ENCODE measurements at regions not wholly inside any gene's neighbourhood (a gene's known extent, or its start where the extent isn't known, plus 50 kb on each side); places are given as distances from the start of the nearest gene placed in this dataset.

- DNase-seq = peak; percentile 68
These were observed 217.8 kb upstream of the MKLN1 start for GRCh38 chr7:131109759-131110296.

GRCh38 chr7:131110297-131111080 lies 217.2 kb upstream of the MKLN1 start:
- DNase-seq = no peak

- no peak for DNase-seq
These were observed 216.5 kb upstream of the MKLN1 start for GRCh38 chr7:131111081-131111576.

- no peak for DNase-seq
These were observed 215.9 kb upstream of the MKLN1 start for GRCh38 chr7:131111792-131112191.

- DNase-seq = no peak
These were observed 215.2 kb upstream of the MKLN1 start for GRCh38 chr7:131112431-131112830.

GRCh38 chr7:131115340-131115739 lies 212.3 kb upstream of the MKLN1 start:
- no peak for DNase-seq

- no peak for DNase-seq
These were observed 210.2 kb upstream of the MKLN1 start for GRCh38 chr7:131117439-131117838.

- no peak for DNase-seq
These were observed 208.3 kb upstream of the MKLN1 start for GRCh38 chr7:131119381-131119780.

- DNase-seq = no peak
These were observed 205.3 kb upstream of the MKLN1 start for GRCh38 chr7:131122394-131122793.

- DNase-seq = no peak
These were observed 203.6 kb upstream of the MKLN1 start for GRCh38 chr7:131124001-131124629.

GRCh38 chr7:131124867-131125266 lies 202.8 kb upstream of the MKLN1 start:
- no peak for DNase-seq

- DNase-seq = no peak
These were observed 197.4 kb upstream of the MKLN1 start for GRCh38 chr7:131130324-131130723.

- no peak for DNase-seq
These were observed 196.5 kb upstream of the MKLN1 start for GRCh38 chr7:131131012-131131745.

GRCh38 chr7:131131746-131132431 lies 195.8 kb upstream of the MKLN1 start:
- DNase-seq = no peak

GRCh38 chr7:131139462-131139861 lies 188.2 kb upstream of the MKLN1 start:
- no peak for DNase-seq

GRCh38 chr7:131141443-131141967 lies 186.2 kb upstream of the MKLN1 start:
- DNase-seq = no peak

GRCh38 chr7:131143869-131144268 lies 183.8 kb upstream of the MKLN1 start:
- DNase-seq = no peak

- DNase-seq = no peak
These were observed 182.7 kb upstream of the MKLN1 start for GRCh38 chr7:131145026-131145425.

- no peak for DNase-seq
These were observed 181.9 kb upstream of the MKLN1 start for GRCh38 chr7:131145770-131146169.

- no peak for DNase-seq
These were observed 180.1 kb upstream of the MKLN1 start for GRCh38 chr7:131147604-131148003.

GRCh38 chr7:131148258-131148657 lies 179.4 kb upstream of the MKLN1 start:
- DNase-seq = no peak

GRCh38 chr7:131148708-131149428 lies 178.8 kb upstream of the MKLN1 start:
- no peak for DNase-seq
